VCaP (cell line): ENCODE measurements at regions not wholly inside any gene's neighbourhood (a gene's known extent, or its start where the extent isn't known, plus 50 kb on each side); places are given as distances from the start of the nearest gene placed in this dataset.
A peak's percentile ranks its signal among the peaks of the same experiment; 100 is the strongest.

Experiments
- H3K27ac ChIP-seq: fragments of 450-650 bp; 2 replicates; pipeline ENCODE4 v1.5.1; 2017
- CTCF ChIP-seq: fragments of 450-650 bp; conservative IDR thresholded peaks from 2 replicates; pipeline ENCODE4 v1.5.1; 2017; ENCODE audit warnings: mild to moderate bottlenecking, moderate library complexity

GRCh38 chr5:128673970-128674369, 135.9 kb upstream of the FBN2 start:
- no peak overlapping the region for H3K27ac ChIP-seq

GRCh38 chr5:128674837-128675446, 136.9 kb upstream of the FBN2 start:
- TF ChIP-seq CTCF, result peak; percentile 94
- H3K27ac ChIP-seq, result no peak overlapping the region

More at GRCh38 chr5:128673970-128674369, 135.9 kb upstream of the FBN2 start:
- no peak for TF ChIP-seq CTCF

GRCh38 chr5:128681096-128681495, 143.1 kb upstream of the FBN2 start:
- no peak overlapping the region for H3K27ac ChIP-seq
- TF ChIP-seq CTCF, result no peak

- H3K27ac ChIP-seq, result peak overlapping the region; percentile 69
- peak; percentile 23; the same call in 1 of the 2 replicates for TF ChIP-seq CTCF
These were observed 143.9 kb upstream of the FBN2 start for GRCh38 chr5:128681764-128682592.

- peak overlapping the region; percentile 69 for H3K27ac ChIP-seq
These were observed 144.6 kb upstream of the FBN2 start for GRCh38 chr5:128682669-128683068.

GRCh38 chr5:128684961-128685360, 146.9 kb upstream of the FBN2 start:
- H3K27ac ChIP-seq, result no peak overlapping the region
- TF ChIP-seq CTCF, result no peak

More at GRCh38 chr5:128682669-128683068, 144.6 kb upstream of the FBN2 start:
- no peak for TF ChIP-seq CTCF

- H3K27ac ChIP-seq, result no peak overlapping the region
- no peak for TF ChIP-seq CTCF
These were observed 149.9 kb upstream of the FBN2 start for GRCh38 chr5:128687930-128688329.
